ENCODE measurements at regions not wholly inside any gene's neighbourhood (a gene's known extent, or its start where the extent isn't known, plus 50 kb on each side); places are given as distances from the start of the nearest gene placed in this dataset.
"Not testable (repeated sequence)": the region's sequence is repeated elsewhere in the genome, so short reads cannot be mapped to it uniquely, and the experiment has no call there.

DNA sequence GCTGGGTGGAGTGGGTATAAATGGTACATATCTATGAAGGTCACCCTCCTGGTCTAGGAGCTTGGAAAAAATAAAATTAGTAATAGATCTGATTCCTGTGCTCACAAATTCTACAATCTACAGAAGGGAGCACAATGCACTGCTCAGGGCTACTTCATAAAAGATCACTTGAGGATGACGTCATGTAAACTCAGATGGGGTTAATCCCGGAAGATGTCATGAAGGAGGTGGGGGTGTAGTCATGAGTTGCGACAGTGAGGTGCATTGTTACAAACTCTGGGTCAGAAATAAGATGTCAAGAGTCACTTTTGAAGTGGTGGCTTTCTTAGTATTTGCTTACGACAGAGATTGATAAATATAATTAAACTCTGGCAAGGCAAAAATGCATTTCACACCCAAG is 68.2 kb downstream of the LHX9 start:
- Histone ChIP-seq H3K36me3 (replicated peaks in 1 of 2; ENCODE audit: control insufficient read depth in 2 of 2, insufficient read depth in 2 of 2, low read length in 2 of 2) (no peaks in the 10 kb centered on the region), H2AK5ac (ENCODE audit: low read depth, low read length) (no peak overlapping the region), H3K14ac (ENCODE audit: low read length) (no peak overlapping the region), H3K4me3 (ENCODE audit: low read length in 2 of 2) (no peak overlapping the region), H2BK12ac (ENCODE audit: low read length) (no peak overlapping the region), H2AFZ (ENCODE audit: low read length) (no peak overlapping the region), H4K91ac (ENCODE audit: low read depth, low read length, poor library complexity) (no peak overlapping the region), H3K79me1 (ENCODE audit: low read depth, low read length) (no peaks in the 10 kb centered on the region), H2BK15ac (ENCODE audit: low read length) (no peak overlapping the region), H3K4ac (ENCODE audit: low read length) (no peak overlapping the region), H3K9ac (ENCODE audit: low read depth, low read length, poor library complexity) (no peak overlapping the region), H3K27me3 (ENCODE audit: control insufficient read depth in 3 of 3, insufficient read depth in 3 of 3, low read depth in 1 of 3, low read length in 3 of 3) (no peaks in the 10 kb centered on the region), H3K9me3 (replicated peaks in 1 of 2; ENCODE audit: control insufficient read depth in 2 of 2, insufficient read depth in 1 of 2, low read depth in 1 of 2, low read length in 2 of 2) (no peaks in the 10 kb centered on the region), H2BK120ac (ENCODE audit: low read depth, low read length) (no peak overlapping the region), H3K4me1 (ENCODE audit: control insufficient read depth in 2 of 2, insufficient read depth in 1 of 2, low read depth in 1 of 2, low read length in 2 of 2) (no peaks in the 10 kb centered on the region), H3K18ac (ENCODE audit: low read length) (no peak overlapping the region), H3K23ac (ENCODE audit: low read depth, low read length, poor library complexity) (no peak overlapping the region), H4K8ac (ENCODE audit: low read depth, low read length) (no peak overlapping the region), H2BK5ac (ENCODE audit: low read length) (no peak overlapping the region), H3K4me2 (ENCODE audit: insufficient read depth, low read length, poor library complexity, severe bottlenecking) (no peak overlapping the region), H3K27ac (replicated peaks; ENCODE audit: low read length) (no peak overlapping the region)
- DNase-seq (ENCODE audit: low spot score): no peak
- WGBS, 2 donors (ENCODE audit: extremely low coverage in 2 of 2, insufficient read length in 2 of 2, insufficient replicate concordance in 1 of 2): no CpG with 5 or more reads among the region's 4 CpGs

DNA sequence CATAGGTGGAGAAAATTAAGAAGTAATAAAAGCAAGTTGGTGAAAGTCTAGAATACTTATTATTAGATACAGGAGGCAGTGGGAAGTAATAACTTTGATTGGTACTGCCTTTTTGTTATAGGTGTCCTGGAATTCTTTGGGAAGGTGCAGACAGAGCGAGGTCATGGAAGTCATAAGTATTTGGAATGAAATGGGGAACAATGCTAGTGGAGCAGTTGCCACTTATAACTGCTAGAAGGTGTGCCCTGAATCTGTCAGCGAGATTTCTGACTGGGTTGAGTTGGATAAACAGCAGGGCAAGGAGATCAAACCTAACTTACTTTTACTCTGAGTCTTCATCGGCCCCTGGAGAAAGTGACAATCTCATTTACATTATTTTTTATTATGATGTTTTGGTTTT is 69.6 kb downstream of the LHX9 start:
- Histone ChIP-seq H3K4me1 (ENCODE audit: control insufficient read depth in 2 of 2, insufficient read depth in 1 of 2, low read depth in 1 of 2, low read length in 2 of 2) (no peaks in the 10 kb centered on the region), H3K4ac (ENCODE audit: low read length) (no peak overlapping the region), H3K36me3 (replicated peaks in 1 of 2; ENCODE audit: control insufficient read depth in 2 of 2, insufficient read depth in 2 of 2, low read length in 2 of 2) (no peaks in the 10 kb centered on the region), H3K27me3 (ENCODE audit: control insufficient read depth in 3 of 3, insufficient read depth in 3 of 3, low read depth in 1 of 3, low read length in 3 of 3) (no peaks in the 10 kb centered on the region), H3K9ac (ENCODE audit: low read depth, low read length, poor library complexity) (no peak overlapping the region), H3K4me3 (ENCODE audit: low read length in 2 of 2) (no peak overlapping the region), H2BK12ac (ENCODE audit: low read length) (no peak overlapping the region), H2BK5ac (ENCODE audit: low read length) (no peak overlapping the region), H3K18ac (ENCODE audit: low read length) (no peak overlapping the region), H3K23ac (ENCODE audit: low read depth, low read length, poor library complexity) (no peak overlapping the region), H3K9me3 (replicated peaks in 1 of 2; ENCODE audit: control insufficient read depth in 2 of 2, insufficient read depth in 1 of 2, low read depth in 1 of 2, low read length in 2 of 2) (no peaks in the 10 kb centered on the region), H3K27ac (replicated peaks; ENCODE audit: low read length) (no peak overlapping the region), H4K8ac (ENCODE audit: low read depth, low read length) (no peak overlapping the region), H2BK15ac (ENCODE audit: low read length) (no peak overlapping the region), H3K79me1 (ENCODE audit: low read depth, low read length) (no peaks in the 10 kb centered on the region), H4K91ac (ENCODE audit: low read depth, low read length, poor library complexity) (no peak overlapping the region), H2AFZ (ENCODE audit: low read length) (no peak overlapping the region), H3K4me2 (ENCODE audit: insufficient read depth, low read length, poor library complexity, severe bottlenecking) (no peak overlapping the region), H2BK120ac (ENCODE audit: low read depth, low read length) (no peak overlapping the region), H2AK5ac (ENCODE audit: low read depth, low read length) (no peak overlapping the region), H3K14ac (ENCODE audit: low read length) (no peak overlapping the region)
- WGBS, 2 donors (ENCODE audit: extremely low coverage in 2 of 2, insufficient read length in 2 of 2, insufficient replicate concordance in 1 of 2): no CpG with 5 or more reads among the region's 3 CpGs
- no peak for DNase-seq (ENCODE audit: low spot score)

DNA sequence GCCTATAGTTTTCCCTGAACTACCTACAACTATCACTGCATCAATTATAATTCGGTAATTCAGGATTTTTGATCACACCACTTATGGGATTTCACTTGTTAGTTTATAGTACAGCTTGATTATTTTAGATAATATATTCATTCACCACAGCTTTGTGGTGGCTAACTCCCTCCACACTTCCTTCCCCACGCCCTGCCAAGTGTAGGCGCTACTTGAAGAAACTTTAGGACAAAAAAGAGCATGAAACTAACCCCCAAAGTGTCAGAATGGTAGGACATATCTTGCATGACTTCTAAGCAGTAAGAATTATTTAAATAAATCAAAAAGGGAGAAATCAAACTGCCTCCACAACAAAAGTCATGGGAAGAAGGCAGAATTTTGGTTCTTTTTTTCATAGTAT is 70.1 kb downstream of the LHX9 start:
- no peaks in the 10 kb centered on the region for H3K9me3 ChIP-seq (replicated peaks in 1 of 2; ENCODE audit: control insufficient read depth in 2 of 2, insufficient read depth in 1 of 2, low read depth in 1 of 2, low read length in 2 of 2)
- H2BK12ac ChIP-seq (ENCODE audit: low read length): no peak overlapping the region
- H4K8ac ChIP-seq (ENCODE audit: low read depth, low read length): no peak overlapping the region
- H4K91ac ChIP-seq (ENCODE audit: low read depth, low read length, poor library complexity): no peak overlapping the region
- no peak overlapping the region for H2BK120ac ChIP-seq (ENCODE audit: low read depth, low read length)
- no peak overlapping the region for H3K4me3 ChIP-seq (ENCODE audit: low read length in 2 of 2)
- H3K79me1 ChIP-seq (ENCODE audit: low read depth, low read length): no peaks in the 10 kb centered on the region
- H3K4ac ChIP-seq (ENCODE audit: low read length): no peak overlapping the region
- no peak overlapping the region for H3K27ac ChIP-seq (replicated peaks; ENCODE audit: low read length)
- H2BK5ac ChIP-seq (ENCODE audit: low read length): no peak overlapping the region
- no peaks in the 10 kb centered on the region for H3K27me3 ChIP-seq (ENCODE audit: control insufficient read depth in 3 of 3, insufficient read depth in 3 of 3, low read depth in 1 of 3, low read length in 3 of 3)
- no peak overlapping the region for H2AK5ac ChIP-seq (ENCODE audit: low read depth, low read length)
- no peak for DNase-seq (ENCODE audit: low spot score)
- H3K23ac ChIP-seq (ENCODE audit: low read depth, low read length, poor library complexity): no peak overlapping the region
- no peak overlapping the region for H3K9ac ChIP-seq (ENCODE audit: low read depth, low read length, poor library complexity)
- no peak overlapping the region for H2BK15ac ChIP-seq (ENCODE audit: low read length)
- no peaks in the 10 kb centered on the region for H3K4me1 ChIP-seq (ENCODE audit: control insufficient read depth in 2 of 2, insufficient read depth in 1 of 2, low read depth in 1 of 2, low read length in 2 of 2)
- H3K14ac ChIP-seq (ENCODE audit: low read length): no peak overlapping the region
- no peaks in the 10 kb centered on the region for H3K36me3 ChIP-seq (replicated peaks in 1 of 2; ENCODE audit: control insufficient read depth in 2 of 2, insufficient read depth in 2 of 2, low read length in 2 of 2)
- no CpG with 5 or more reads among the region's 3 CpGs for WGBS, 2 donors (ENCODE audit: extremely low coverage in 2 of 2, insufficient read length in 2 of 2, insufficient replicate concordance in 1 of 2)
- no peak overlapping the region for H2AFZ ChIP-seq (ENCODE audit: low read length)
- no peak overlapping the region for H3K4me2 ChIP-seq (ENCODE audit: insufficient read depth, low read length, poor library complexity, severe bottlenecking)
- no peak overlapping the region for H3K18ac ChIP-seq (ENCODE audit: low read length)

DNA sequence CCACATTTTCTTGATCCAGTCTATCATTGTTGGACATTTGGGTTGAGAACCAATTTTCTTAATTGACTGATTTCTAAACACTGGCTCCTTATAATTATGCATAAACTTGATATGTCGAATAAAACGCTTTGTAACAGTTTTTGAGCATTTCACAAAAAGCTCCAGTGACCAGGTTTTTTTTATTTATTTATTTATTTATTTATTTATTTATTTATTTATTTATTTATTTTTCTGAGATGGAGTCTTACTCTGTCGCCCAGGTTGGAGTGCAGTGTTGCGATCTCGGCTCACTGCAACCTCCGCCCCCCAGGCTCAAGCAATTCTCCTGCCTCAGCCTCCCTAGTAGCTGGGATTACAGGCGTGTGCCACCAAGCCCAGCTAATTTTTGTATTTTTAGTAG is 71.4 kb downstream of the LHX9 start:
- H3K27ac ChIP-seq (replicated peaks; ENCODE audit: low read length); H3K18ac ChIP-seq (ENCODE audit: low read length); H3K9me3 ChIP-seq (replicated peaks in 1 of 2; ENCODE audit: control insufficient read depth in 2 of 2, insufficient read depth in 1 of 2, low read depth in 1 of 2, low read length in 2 of 2); H2AFZ ChIP-seq (ENCODE audit: low read length); H3K27me3 ChIP-seq (ENCODE audit: control insufficient read depth in 3 of 3, insufficient read depth in 3 of 3, low read depth in 1 of 3, low read length in 3 of 3); H3K23ac ChIP-seq (ENCODE audit: low read depth, low read length, poor library complexity); H3K14ac ChIP-seq (ENCODE audit: low read length); H3K4me3 ChIP-seq (ENCODE audit: low read length in 2 of 2); H3K79me1 ChIP-seq (ENCODE audit: low read depth, low read length); H3K4ac ChIP-seq (ENCODE audit: low read length); H2AK5ac ChIP-seq (ENCODE audit: low read depth, low read length); H4K8ac ChIP-seq (ENCODE audit: low read depth, low read length); H3K9ac ChIP-seq (ENCODE audit: low read depth, low read length, poor library complexity); H2BK15ac ChIP-seq (ENCODE audit: low read length); H3K4me2 ChIP-seq (ENCODE audit: insufficient read depth, low read length, poor library complexity, severe bottlenecking); H2BK12ac ChIP-seq (ENCODE audit: low read length); DNase-seq (ENCODE audit: low spot score); H3K36me3 ChIP-seq (replicated peaks in 1 of 2; ENCODE audit: control insufficient read depth in 2 of 2, insufficient read depth in 2 of 2, low read length in 2 of 2); H3K4me1 ChIP-seq (ENCODE audit: control insufficient read depth in 2 of 2, insufficient read depth in 1 of 2, low read depth in 1 of 2, low read length in 2 of 2); H2BK5ac ChIP-seq (ENCODE audit: low read length); H4K91ac ChIP-seq (ENCODE audit: low read depth, low read length, poor library complexity); H2BK120ac ChIP-seq (ENCODE audit: low read depth, low read length): not testable (repeated sequence)
- WGBS, 2 donors (ENCODE audit: extremely low coverage in 2 of 2, insufficient read length in 2 of 2, insufficient replicate concordance in 1 of 2): no CpG with 5 or more reads among the region's 7 CpGs

Measured in neuronal stem cell (in vitro differentiated cells).